Activated CD4-positive, alpha-beta memory T cell treated with anti-CD3 and anti-CD28 coated beads, Interleukin-2, amount 10 ng/mL, durations not matched to agents 7 days and 5 days (primary cell): ENCODE measurements at regions not wholly inside any gene's neighbourhood (a gene's known extent, or its start where the extent isn't known, plus 50 kb on each side); places are given as distances from the start of the nearest gene placed in this dataset.

ENCODE experiments used
- CTCF ChIA-PET: fragments of 350-600 bp; sonication (Branson Sonifier 250); formaldehyde crosslinking; loops from one replicate; lab custom pipeline; 2021; ENCODE audit warnings: antibody characterized with exemption, inconsistent platforms; lab: Charles Lee
- POLR2A ChIA-PET: fragments of 350-600 bp; sonication (Branson Sonifier 250); formaldehyde crosslinking; loops from one replicate; lab custom pipeline; 2021; ENCODE audit warnings: antibody characterized with exemption; lab: Charles Lee
- DNase-seq: peaks from one replicate; pipeline ENCODE4 v3.0.0-alpha.2; 2020
- H3K27ac Mint-ChIP-seq: one replicate; pipeline ENCODE4 v1.8.0; 2021; ENCODE audit warnings: mild to moderate bottlenecking, mixed read lengths
- H3K27me3 Mint-ChIP-seq: one replicate; pipeline ENCODE4 v1.8.0; 2021; ENCODE audit warnings: mixed read lengths
- H3K36me3 Mint-ChIP-seq: one replicate; pipeline ENCODE4 v1.8.0; 2021; ENCODE audit warnings: low read depth, mixed read lengths
- H3K4me1 Mint-ChIP-seq: one replicate; pipeline ENCODE4 v1.8.0; 2021; ENCODE audit warnings: mixed read lengths
- H3K4me3 Mint-ChIP-seq: one replicate; pipeline ENCODE4 v1.8.0; 2021; ENCODE audit warnings: mild to moderate bottlenecking, mixed read lengths
- H3K9me3 Mint-ChIP-seq: one replicate; pipeline ENCODE4 v1.8.0; 2021; ENCODE audit warnings: mixed read lengths

DNA sequence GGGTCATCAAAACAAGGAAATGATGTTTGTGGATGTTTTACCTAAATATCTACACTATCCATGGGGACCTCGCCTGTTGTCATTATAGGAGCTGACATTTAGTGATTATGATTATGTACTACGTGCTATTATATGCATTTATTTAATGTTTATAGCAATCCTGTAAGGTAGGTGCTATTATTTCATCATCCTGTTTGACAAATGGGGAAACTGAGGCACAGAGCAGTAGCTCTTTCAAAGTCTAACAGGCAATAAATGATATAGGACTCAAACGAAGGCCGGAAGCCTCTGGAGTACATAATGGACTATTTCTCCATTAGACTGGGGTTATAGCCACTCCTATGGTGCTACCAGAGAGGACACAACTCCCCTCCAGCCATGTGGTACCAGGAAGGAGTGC lies 60.6 kb upstream of the KDM7A start:
- Mint-ChIP-seq H3K27me3 (no peaks in the 10 kb centered on the region), H3K4me3 (no peak overlapping the region), H3K36me3 (peaks cover 6% of the 10 kb centered on the region), H3K4me1 (peaks cover 29% of the 10 kb centered on the region), H3K9me3 (no peaks in the 10 kb centered on the region), H3K27ac (no peak overlapping the region)
- ChIA-PET POLR2A (interaction anchor here (1.2 kb wide), 2 partner anchors 12 to 60 kb away, joined by 3 read pairs; no protein-coding TSS in a partner anchor), CTCF (no interaction called here)
- no peak for DNase-seq

DNA sequence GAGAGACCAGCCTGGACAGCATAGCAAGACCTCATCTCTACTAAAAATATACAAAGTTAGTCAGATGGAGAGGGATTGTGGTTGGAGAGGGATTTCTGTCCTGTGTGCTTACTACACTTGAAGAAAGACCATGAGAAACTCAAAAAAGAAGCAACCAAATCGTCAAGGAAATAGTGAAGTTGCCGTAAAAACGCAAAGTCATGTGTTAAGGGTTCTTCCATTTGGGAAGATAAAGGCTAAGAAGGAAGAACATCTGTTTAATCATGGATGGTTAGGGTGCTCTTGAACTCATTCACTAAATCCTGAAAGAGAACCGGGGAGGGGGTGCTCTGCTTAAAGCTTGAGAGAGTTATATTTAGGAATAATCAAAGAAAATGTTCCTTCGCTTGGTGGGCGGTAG lies 59.8 kb upstream of the KDM7A start:
- no peak for DNase-seq
- H3K9me3 Mint-ChIP-seq: no peaks in the 10 kb centered on the region
- H3K36me3 Mint-ChIP-seq: peaks cover 6% of the 10 kb centered on the region
- no peak overlapping the region for H3K4me3 Mint-ChIP-seq
- ChIA-PET CTCF (no interaction called here), POLR2A (interaction anchor here (1.2 kb wide), 1 partner anchor 59 kb away, joined by 3 read pairs; no protein-coding TSS in a partner anchor)
- H3K4me1 Mint-ChIP-seq: peaks cover 28% of the 10 kb centered on the region
- H3K27me3 Mint-ChIP-seq: no peaks in the 10 kb centered on the region
- no peak overlapping the region for H3K27ac Mint-ChIP-seq

DNA sequence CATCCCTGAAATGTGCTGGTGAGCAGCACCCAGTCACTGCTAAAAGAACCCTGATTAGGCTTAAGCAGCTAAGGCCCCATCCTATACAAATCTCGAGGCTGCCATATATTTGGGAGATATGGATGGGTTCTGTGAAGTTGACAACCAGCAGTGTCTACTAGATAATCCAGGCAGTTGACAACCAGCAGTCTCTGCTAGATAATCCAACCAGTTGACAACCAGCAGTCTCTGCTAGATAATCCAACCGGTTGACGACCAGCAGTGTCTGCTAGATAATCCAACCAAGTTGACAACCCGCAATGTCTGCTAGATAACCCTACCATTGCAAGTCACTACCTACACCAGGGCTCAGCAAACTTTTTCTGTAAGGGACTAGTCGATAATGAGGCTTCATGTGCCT lies 58.3 kb upstream of the KDM7A start:
- CTCF ChIA-PET: no interaction called here
- H3K36me3 Mint-ChIP-seq: peaks cover 6% of the 10 kb centered on the region
- H3K4me3 Mint-ChIP-seq: no peak overlapping the region
- POLR2A ChIA-PET: no interaction called here
- DNase-seq: no peak
- H3K27ac Mint-ChIP-seq: no peak overlapping the region
- no peaks in the 10 kb centered on the region for H3K27me3 Mint-ChIP-seq
- H3K9me3 Mint-ChIP-seq: no peaks in the 10 kb centered on the region
- H3K4me1 Mint-ChIP-seq: peaks cover 34% of the 10 kb centered on the region

DNA sequence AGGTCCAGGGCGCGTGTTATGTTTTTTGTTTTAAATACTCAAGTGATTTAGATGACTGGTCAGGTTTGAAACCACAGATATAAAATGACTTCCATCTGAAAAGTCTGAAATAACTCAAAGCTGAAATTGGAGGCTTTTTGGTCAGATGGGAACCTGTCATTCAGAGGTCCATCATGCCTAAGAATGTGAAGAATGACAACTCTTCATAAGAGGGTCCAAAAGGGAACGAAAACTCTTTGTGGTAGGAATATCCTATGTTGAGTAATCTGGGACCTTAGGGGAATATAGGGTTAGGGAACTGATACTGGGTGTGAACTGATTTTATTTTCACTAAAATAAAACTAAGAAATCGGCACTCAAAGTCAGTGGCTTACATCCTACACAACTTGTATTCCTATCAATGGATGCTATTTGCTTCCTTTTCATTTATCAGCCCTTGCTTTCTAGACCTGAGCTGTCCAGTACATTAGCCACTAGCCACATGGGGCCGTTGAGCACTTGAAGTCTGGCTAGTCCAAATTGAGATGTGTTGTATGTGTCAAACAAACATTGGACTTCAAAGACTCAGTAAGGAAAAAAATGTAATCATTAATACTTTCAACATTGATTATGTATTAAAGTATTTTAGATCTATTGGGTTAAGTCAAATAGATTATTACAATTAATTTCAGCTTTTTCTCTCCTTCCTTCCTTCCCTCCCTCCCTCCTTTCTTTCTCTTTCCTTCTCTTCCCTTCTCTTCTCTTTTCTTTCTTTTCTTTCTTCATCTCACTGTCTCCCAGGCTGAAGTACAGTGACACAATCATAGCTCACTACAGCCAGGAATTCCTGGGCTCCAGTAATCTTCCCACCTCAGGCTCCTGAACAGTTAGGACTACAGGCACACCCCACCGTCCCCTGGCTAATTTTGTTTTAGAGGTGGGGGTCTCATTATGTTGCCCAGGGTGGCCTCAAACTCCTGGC lies 56.5 kb upstream of the KDM7A start:
- CTCF ChIA-PET: interaction anchor here (0.6 to 1.6 kb wide), 3 partner anchors 55 to 94 kb away, joined by 3 read pairs; no protein-coding TSS in a partner anchor
- H3K4me1 Mint-ChIP-seq: peaks cover 44% of the 10 kb centered on the region
- no peak overlapping the region for H3K4me3 Mint-ChIP-seq
- no peaks in the 10 kb centered on the region for H3K27me3 Mint-ChIP-seq
- DNase-seq: no peak
- H3K27ac Mint-ChIP-seq: peak overlapping the region; percentile 23
- POLR2A ChIA-PET: interaction anchor here (1.1 to 16.2 kb wide), 6 partner anchors 9 to 101 kb away, joined by 3 to 318 read pairs (median 14); partner anchors contain the start of gene KDM7A
- no peaks in the 10 kb centered on the region for H3K9me3 Mint-ChIP-seq
- peaks cover 6% of the 10 kb centered on the region for H3K36me3 Mint-ChIP-seq

DNA sequence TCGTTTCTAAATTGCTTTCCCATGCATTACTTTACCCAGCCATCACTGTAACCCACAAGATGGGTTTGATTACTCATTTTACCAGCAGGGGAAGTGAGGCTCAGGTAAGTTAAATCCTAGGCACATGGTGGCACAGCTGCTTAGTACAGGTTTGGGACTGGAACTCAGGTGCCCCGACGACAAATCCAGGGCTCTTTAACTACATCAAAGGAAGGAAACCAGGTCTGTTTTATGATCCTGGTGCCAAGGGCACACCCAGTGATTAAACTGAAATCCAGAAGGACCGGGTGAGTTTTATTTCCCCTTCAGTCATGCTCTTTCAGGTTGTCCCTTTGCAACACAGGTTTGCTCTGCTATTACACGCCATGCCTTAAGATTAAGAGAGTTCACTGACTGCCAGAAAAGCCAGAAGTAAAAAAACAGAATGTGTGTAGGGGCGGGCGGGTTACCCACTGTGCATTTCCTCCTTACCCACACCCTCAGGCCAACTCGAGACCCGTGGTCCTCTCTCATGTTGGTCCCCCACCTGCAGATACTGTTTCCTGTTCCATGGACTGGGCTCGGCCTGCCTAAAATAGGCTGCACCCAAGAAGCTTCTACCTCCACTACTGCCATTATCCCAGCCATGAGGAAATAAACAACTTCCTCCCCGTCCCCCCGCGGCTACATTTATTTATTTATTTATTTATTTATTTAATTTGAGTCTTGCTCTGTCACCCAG lies 55.1 kb upstream of the KDM7A start:
- ChIA-PET CTCF (interaction anchor here (0.5 to 3.1 kb wide), 6 partner anchors 11 to 229 kb away, joined by 3 to 19 read pairs (median 3); no protein-coding TSS in a partner anchor), POLR2A (interaction anchor here (0.7 to 16.2 kb wide), 12 partner anchors 11 to 171 kb away, joined by 3 to 318 read pairs (median 10); partner anchors contain the start of genes KDM7A and PARP12)
- Mint-ChIP-seq H3K4me1 (peaks cover 50% of the 10 kb centered on the region), H3K4me3 (peak overlapping the region; percentile 90), H3K27ac (peak overlapping the region; percentile 92), H3K9me3 (no peaks in the 10 kb centered on the region), H3K27me3 (no peaks in the 10 kb centered on the region), H3K36me3 (peaks cover 6% of the 10 kb centered on the region)
- DNase-seq: no peak

DNA sequence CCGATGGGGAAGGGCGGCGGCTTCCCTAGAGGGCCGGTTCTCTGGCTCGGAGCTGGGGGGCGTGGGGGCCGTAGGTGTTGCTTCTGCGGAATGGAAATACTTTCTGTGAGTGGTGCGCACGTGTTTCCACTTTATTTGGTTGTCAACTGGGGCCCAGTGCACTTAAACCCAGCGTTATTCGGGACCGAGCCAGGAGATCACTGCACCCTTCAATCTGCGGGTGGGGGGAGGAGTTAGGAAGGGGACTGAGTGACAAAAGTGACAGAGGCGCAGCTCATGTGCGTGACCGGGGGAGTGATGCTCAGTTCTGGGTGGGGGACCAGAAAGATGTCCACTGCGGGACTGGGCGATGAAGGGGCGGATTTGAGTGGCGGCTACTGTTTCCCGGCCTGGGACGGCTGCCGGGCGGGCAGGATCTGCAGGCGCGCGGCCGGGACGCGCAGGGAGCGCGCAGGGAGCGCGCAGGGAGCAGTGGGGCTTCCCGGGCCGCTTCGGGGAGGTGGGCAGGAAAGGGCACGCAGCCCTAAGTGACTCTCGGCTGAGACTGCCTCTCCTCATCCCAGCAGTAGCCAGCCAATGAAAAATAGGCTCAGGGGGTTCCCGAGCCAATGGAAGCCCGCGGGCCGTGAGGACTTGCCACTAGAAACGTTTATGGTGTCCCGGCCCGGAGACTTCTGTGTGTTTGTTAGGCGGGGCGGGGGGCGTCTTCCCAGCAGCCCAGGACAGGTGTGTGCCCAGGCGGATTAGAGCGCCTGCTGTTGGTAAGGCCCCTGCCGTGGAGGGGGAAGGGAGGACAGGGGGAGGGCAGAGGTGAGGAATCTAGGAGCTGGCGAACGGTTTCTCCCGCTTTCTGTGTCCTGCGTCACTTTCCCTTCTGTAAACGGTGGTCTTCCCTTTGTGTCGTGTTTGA lies 54.3 kb upstream of the KDM7A start:
- H3K27ac Mint-ChIP-seq: peak overlapping the region; percentile 92
- no peaks in the 10 kb centered on the region for H3K27me3 Mint-ChIP-seq
- ChIA-PET POLR2A (interaction anchor here (0.7 to 16.2 kb wide), 16 partner anchors 11 to 246 kb away, joined by 3 to 318 read pairs (median 8); partner anchors contain the start of genes KDM7A and PARP12), CTCF (interaction anchor here (0.5 to 3.1 kb wide), 9 partner anchors 11 to 228 kb away, joined by 3 to 19 read pairs (median 3); no protein-coding TSS in a partner anchor)
- peak overlapping the region; percentile 90 for H3K4me3 Mint-ChIP-seq
- DNase-seq: peak; percentile 67
- H3K9me3 Mint-ChIP-seq: no peaks in the 10 kb centered on the region
- peaks cover 6% of the 10 kb centered on the region for H3K36me3 Mint-ChIP-seq
- H3K4me1 Mint-ChIP-seq: peaks cover 51% of the 10 kb centered on the region

DNA sequence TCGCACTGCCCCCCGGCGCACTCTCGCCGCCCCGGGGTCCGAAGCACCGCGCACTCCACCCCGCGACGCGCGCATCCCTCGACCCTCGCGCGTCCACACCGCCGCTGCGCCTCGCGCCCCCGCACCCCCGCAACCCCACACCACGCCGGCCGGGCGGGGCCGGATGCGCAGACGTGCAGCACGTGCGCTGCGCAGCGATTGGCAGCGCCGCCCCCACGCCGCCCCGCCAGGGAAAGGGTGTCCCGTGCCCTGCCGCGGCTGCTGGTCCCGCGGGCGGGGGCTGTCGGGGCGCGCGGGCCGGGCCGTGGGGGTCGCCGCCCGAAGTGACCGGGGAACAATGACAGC lies 53.7 kb upstream of the KDM7A start:
- Mint-ChIP-seq H3K4me3 (peak overlapping the region; percentile 90), H3K4me1 (peaks cover 57% of the 10 kb centered on the region), H3K27ac (peak overlapping the region; percentile 98), H3K36me3 (peaks cover 6% of the 10 kb centered on the region), H3K27me3 (no peaks in the 10 kb centered on the region), H3K9me3 (no peaks in the 10 kb centered on the region)
- DNase-seq: peak; percentile 81
- ChIA-PET POLR2A (interaction anchor here (0.9 to 16.2 kb wide), 18 partner anchors 9 to 247 kb away, joined by 3 to 318 read pairs (median 10); partner anchors contain the start of genes KDM7A and PARP12), CTCF (interaction anchor here (1.1 to 3.1 kb wide), 6 partner anchors 20 to 130 kb away, joined by 3 to 19 read pairs (median 4); no protein-coding TSS in a partner anchor)

DNA sequence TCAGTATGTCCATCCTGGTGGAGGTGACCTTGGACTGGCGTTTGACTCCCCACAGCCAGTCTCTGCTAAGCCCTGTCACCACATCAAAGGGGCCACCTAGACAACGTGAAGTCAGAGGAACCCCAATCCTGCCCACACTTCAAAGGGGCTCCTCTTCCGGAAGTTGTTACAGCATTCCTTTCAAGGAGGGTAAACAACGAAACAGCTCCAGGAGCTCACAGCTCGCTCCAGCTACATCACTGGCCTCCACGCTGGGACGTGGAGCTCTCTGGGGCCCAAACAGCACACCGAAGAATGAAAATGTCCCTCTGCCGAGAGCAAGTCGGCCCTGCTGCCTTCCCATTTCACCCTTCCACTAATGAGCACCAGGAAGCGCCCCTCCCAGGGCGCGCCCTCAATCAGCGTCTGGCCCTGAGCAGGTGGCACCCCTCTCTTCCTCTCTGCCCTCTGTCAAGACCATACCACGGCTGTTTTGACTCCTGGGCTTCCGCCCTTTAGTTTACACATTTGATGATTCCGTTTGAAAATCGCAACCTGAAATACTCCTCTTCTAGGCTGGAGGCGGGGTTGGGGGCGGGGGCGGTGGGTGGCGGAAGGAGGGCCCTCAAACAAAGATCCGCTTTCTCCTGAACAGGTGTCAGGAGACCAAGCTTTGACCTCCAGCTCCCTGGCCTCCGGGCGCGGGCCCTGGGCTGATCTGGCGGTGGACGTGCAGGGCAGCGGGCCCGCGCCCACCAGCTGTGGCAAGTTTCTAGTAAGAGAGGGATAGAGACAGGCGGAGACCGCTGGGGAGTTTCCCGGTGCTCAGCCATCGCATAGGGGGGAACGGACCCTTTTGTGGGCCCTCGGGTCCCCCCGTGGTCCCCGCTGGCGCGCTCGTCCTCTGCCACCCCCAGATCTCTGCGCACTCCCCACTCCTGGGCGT lies 53.1 kb upstream of the KDM7A start:
- ChIA-PET POLR2A (interaction anchor here (0.6 to 16.2 kb wide), 23 partner anchors 8 to 451 kb away, joined by 3 to 318 read pairs (median 5); partner anchors contain the start of genes KDM7A and PARP12), CTCF (interaction anchor here (1.1 to 3.1 kb wide), 7 partner anchors 9 to 131 kb away, joined by 3 to 19 read pairs (median 4); no protein-coding TSS in a partner anchor)
- Mint-ChIP-seq H3K9me3 (no peaks in the 10 kb centered on the region), H3K36me3 (peaks cover 4% of the 10 kb centered on the region), H3K27ac (peak overlapping the region; percentile 98), H3K4me1 (peaks cover 60% of the 10 kb centered on the region), H3K4me3 (peak overlapping the region; percentile 90), H3K27me3 (no peaks in the 10 kb centered on the region)
- DNase-seq: peak; percentile 78

DNA sequence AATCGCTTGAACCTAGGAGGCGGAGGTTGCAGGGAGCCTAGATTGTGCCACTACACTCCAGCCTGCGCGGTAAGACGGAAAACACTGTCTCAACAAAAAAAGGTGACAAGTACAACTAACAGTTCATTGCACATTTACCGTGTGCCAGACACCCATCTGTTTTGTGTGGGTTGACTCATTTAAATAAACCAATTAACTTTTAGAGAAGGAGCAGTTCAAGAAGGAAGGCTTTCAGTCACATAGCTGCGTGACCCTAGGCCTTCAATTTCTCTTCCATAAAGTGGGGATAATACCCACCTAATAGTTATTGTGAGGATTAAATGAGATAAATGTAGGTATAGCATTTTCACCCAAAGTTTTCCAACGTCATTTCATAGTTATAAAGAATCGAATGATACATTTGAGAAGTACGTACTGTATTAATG lies 52.3 kb upstream of the KDM7A start:
- peaks cover 3% of the 10 kb centered on the region for H3K36me3 Mint-ChIP-seq
- ChIA-PET CTCF (interaction anchor here (1.5 to 3.1 kb wide), 3 partner anchors 8 to 52 kb away, joined by 4 to 19 read pairs (median 8); no protein-coding TSS in a partner anchor), POLR2A (interaction anchor here (0.6 to 16.2 kb wide), 15 partner anchors 7 to 450 kb away, joined by 3 to 318 read pairs (median 4); partner anchors contain the start of genes KDM7A and PARP12)
- no peaks in the 10 kb centered on the region for H3K9me3 Mint-ChIP-seq
- no peak for DNase-seq
- peak overlapping the region; percentile 90 for H3K4me3 Mint-ChIP-seq
- peaks cover 63% of the 10 kb centered on the region for H3K4me1 Mint-ChIP-seq
- no peaks in the 10 kb centered on the region for H3K27me3 Mint-ChIP-seq
- H3K27ac Mint-ChIP-seq: peak overlapping the region; percentile 98
